HepG2 (cell line): ENCODE measurements at regions not wholly inside any gene's neighbourhood (a gene's known extent, or its start where the extent isn't known, plus 50 kb on each side); places are given as distances from the start of the nearest gene placed in this dataset.
A peak's percentile ranks its signal among the peaks of the same experiment; 100 is the strongest.

Source experiments
- ATAC-seq: fragments of 200-7000 bp; cut with Tn5 transposase; 3 replicates; pipeline ENCODE4 v1.9.1; 2020; ENCODE audit warnings: mild to moderate bottlenecking, moderate library complexity
- BruUV-seq: library from RNA; stranded (reverse); fragments of 400-500 nt; replicated peaks from 2 replicates; lab custom pipeline; 2021; lab: Mats Ljungman, UMichigan
- CTCF ChIA-PET: fragments of 300-600 bp; formaldehyde crosslinking; extraction: SDS; loops from one replicate; lab custom pipeline; 2021; ENCODE audit warnings: low total read pairs, inconsistent platforms, low intra/inter-chr PET ratio; lab: Yijun Ruan, JAX
- POLR2A ChIA-PET: fragments of 350-600 bp; sonication (Branson Sonifier 250); formaldehyde crosslinking; loops from one replicate; lab custom pipeline; 2020; ENCODE audit warnings: antibody characterized with exemption, inconsistent platforms; lab: Yijun Ruan, JAX
- DNase-seq: peaks from one replicate; pipeline ENCODE4 v3.0.0-alpha.2; 2015; ENCODE audit warnings: low spot score
- FAIRE-seq: peaks from 3 replicates; lab custom pipeline; 2011; peaks lifted over from hg19 to GRCh38; lab: Jason Lieb, UNC
- H2AFZ ChIP-seq: one replicate; pipeline ENCODE4 v1.6.1; 2011; ENCODE audit warnings: low read length, inconsistent platforms
- H3K27ac ChIP-seq: fragments of 300-600 bp; 3 replicates; pipeline ENCODE4 v1.8.0; 2011; ENCODE audit warnings: mixed run types, mild to moderate bottlenecking, mixed read lengths, low read length, inconsistent platforms; ENCODE audit not compliant: insufficient read depth; ENCODE audit errors: extremely low read length
- H3K27me3 ChIP-seq, 2 experiments: fragments of 200-600 bp in 1 of 2; 2 replicates in 1 of 2; 3 replicates in 1 of 2; pipeline versions ENCODE4 v1.6.0 to v1.8.0; 2011; ENCODE audit warnings: low read length in 2 of 2, mild to moderate bottlenecking in 2 of 2, moderate library complexity in 2 of 2, inconsistent platforms in 1 of 2; ENCODE audit not compliant: insufficient read depth in 2 of 2, control insufficient read depth in 1 of 2
- H3K36me3 ChIP-seq, 2 experiments: fragments of 200-600 bp in 1 of 2; replicated peaks in 1 of 2; 2 replicates in 1 of 2; 3 replicates in 1 of 2; pipeline versions ENCODE4 v1.5.1 to v1.8.0; 2011; ENCODE audit warnings: low read length in 2 of 2, inconsistent platforms in 1 of 2; ENCODE audit not compliant: insufficient read depth in 2 of 2, control insufficient read depth in 1 of 2
- H3K4me1 ChIP-seq: 2 replicates; pipeline ENCODE4 v1.5.1; 2012; ENCODE audit warnings: low read length, inconsistent platforms; ENCODE audit not compliant: insufficient read depth
- H3K4me2 ChIP-seq: 2 replicates; pipeline ENCODE4 v1.6.0; 2011; ENCODE audit warnings: low read depth, low read length, inconsistent platforms
- H3K4me3 ChIP-seq, 3 experiments: fragments of 200-600 bp in 1 of 3; sonication (generic), shearing (Covaris generic) in 1 of 3; replicated peaks in 1 of 3; 2 replicates each; pipeline ENCODE4 v1.5.1; 2011 to 2016; ENCODE audit warnings: low read length in 3 of 3, inconsistent platforms in 2 of 3, low read depth in 2 of 3, mild to moderate bottlenecking in 2 of 3, control low read depth in 1 of 3, mixed read lengths in 1 of 3; ENCODE audit not compliant: insufficient read depth in 1 of 3
- H3K79me2 ChIP-seq: one replicate; pipeline ENCODE4 v1.6.1; 2011; ENCODE audit warnings: low read length, inconsistent platforms; ENCODE audit not compliant: insufficient read depth
- H3K9ac ChIP-seq: 2 replicates; pipeline ENCODE4 v1.6.0; 2011; ENCODE audit warnings: mild to moderate bottlenecking, low read depth, low read length, inconsistent platforms; ENCODE audit not compliant: insufficient read depth
- H3K9me3 ChIP-seq: 2 replicates; pipeline ENCODE4 v1.5.1; 2012; ENCODE audit warnings: mild to moderate bottlenecking, low read length
- H4K20me1 ChIP-seq: 2 replicates; pipeline ENCODE4 v1.6.0; 2011; ENCODE audit warnings: inconsistent platforms, mild to moderate bottlenecking, low read length, moderate library complexity; ENCODE audit not compliant: insufficient read depth
- CC2D1A ChIP-seq: sonication (generic); formaldehyde crosslinking; IDR thresholded peaks from 2 replicates; pipeline ENCODE4 v1.8.1; 2023; ENCODE audit warnings: mild to moderate bottlenecking, missing genetic modification reagents
- HNF4G ChIP-seq, 2 experiments: sonication (generic) in 1 of 2; formaldehyde crosslinking in 1 of 2; IDR thresholded peaks; 2 replicates each; pipeline versions ENCODE4 v1.4.0 to v1.6.1; 2011 to 2020; ENCODE audit warnings: borderline replicate concordance in 2 of 2, low read depth in 2 of 2, mild to moderate bottlenecking in 2 of 2, low read length in 1 of 2, missing genetic modification reagents in 1 of 2, moderate library complexity in 1 of 2
- HNRNPH1 ChIP-seq: fragments of 200-400 bp; formaldehyde crosslinking; optimal IDR thresholded peaks from 2 replicates; pipeline ENCODE3; 2017; ENCODE audit warnings: mild to moderate bottlenecking, low read depth, low read length
- KLF16 ChIP-seq, 2 experiments: sonication (generic) in 1 of 2; formaldehyde crosslinking in 1 of 2; IDR thresholded peaks; 2 replicates each; pipeline versions ENCODE4 v1.6.1 to v1.8.0; 2016 to 2023; ENCODE audit warnings: missing genetic modification reagents in 2 of 2, missing compliant biosample characterization in 1 of 2
- NFYC ChIP-seq: IDR thresholded peaks from 2 replicates; pipeline ENCODE4 v1.6.1; 2016; ENCODE audit warnings: missing genetic modification reagents, missing compliant biosample characterization
- PRPF4 ChIP-seq: fragments of 200-400 bp; formaldehyde crosslinking; IDR thresholded peaks from 2 replicates; pipeline ENCODE4 v1.6.1; 2016; ENCODE audit warnings: low read length, low read depth; ENCODE audit not compliant: poor library complexity, severe bottlenecking
- TAF15 ChIP-seq: fragments of 200-400 bp; formaldehyde crosslinking; IDR thresholded peaks from one replicate; pipeline ENCODE4 v1.6.1; 2018; ENCODE audit warnings: mild to moderate bottlenecking, low read depth, low read length; ENCODE audit not compliant: poor library complexity, severe bottlenecking
- ZNF44 ChIP-seq: sonication (generic); formaldehyde crosslinking; IDR thresholded peaks from 2 replicates; pipeline ENCODE4 v1.5.1; 2020; ENCODE audit warnings: mild to moderate bottlenecking, missing genetic modification reagents
- ZNF598 ChIP-seq: sonication (generic); formaldehyde crosslinking; IDR thresholded peaks from 2 replicates; pipeline ENCODE4 v1.5.1; 2020; ENCODE audit warnings: mild to moderate bottlenecking, missing genetic modification reagents, borderline replicate concordance
- WGBS: methylation state at CpG from one replicate; pipeline ENCODE4 v1.1.6; 2017; ENCODE audit warnings: low lambda C conversion rate; 5-methylcytosine and 5-hydroxymethylcytosine counted together
- in situ Hi-C: cut with HindIII; loops from 2 replicates; pipeline ENCODE4 v1.10.0; 2017; ENCODE audit warnings: low pct_unique_long_range_greater_than_20kb; ENCODE audit not compliant: extremely low pct_ligation_motif_present
- intact Hi-C: fragments of 100-400 bp; cut with micrococcal nuclease; formaldehyde crosslinking; loops from one replicate; pipeline ENCODE4 v1.10.0; 2022; ENCODE audit not compliant: unreplicated experiment
- TF ChIP-seq, protein P1 (sequence below): sonication (generic); formaldehyde crosslinking; IDR thresholded peaks from 2 replicates; pipeline ENCODE4 v1.4.0; 2020; ENCODE audit warnings: missing genetic modification reagents
- TF ChIP-seq, protein P2 (sequence below), 2 experiments: sonication (generic) in 1 of 2; formaldehyde crosslinking in 1 of 2; IDR thresholded peaks; 2 replicates each; pipeline versions ENCODE4 v1.4.0 to v1.6.1; 2018 to 2020; ENCODE audit warnings: missing genetic modification reagents in 2 of 2, borderline replicate concordance in 1 of 2, low read depth in 1 of 2, mild to moderate bottlenecking in 1 of 2, missing biosample characterization in 1 of 2
- TF ChIP-seq, protein P3 (sequence below): sonication (generic); formaldehyde crosslinking; IDR thresholded peaks from 2 replicates; pipeline ENCODE4 v1.5.1; 2020; ENCODE audit warnings: mild to moderate bottlenecking, missing genetic modification reagents, moderate library complexity

DNA sequence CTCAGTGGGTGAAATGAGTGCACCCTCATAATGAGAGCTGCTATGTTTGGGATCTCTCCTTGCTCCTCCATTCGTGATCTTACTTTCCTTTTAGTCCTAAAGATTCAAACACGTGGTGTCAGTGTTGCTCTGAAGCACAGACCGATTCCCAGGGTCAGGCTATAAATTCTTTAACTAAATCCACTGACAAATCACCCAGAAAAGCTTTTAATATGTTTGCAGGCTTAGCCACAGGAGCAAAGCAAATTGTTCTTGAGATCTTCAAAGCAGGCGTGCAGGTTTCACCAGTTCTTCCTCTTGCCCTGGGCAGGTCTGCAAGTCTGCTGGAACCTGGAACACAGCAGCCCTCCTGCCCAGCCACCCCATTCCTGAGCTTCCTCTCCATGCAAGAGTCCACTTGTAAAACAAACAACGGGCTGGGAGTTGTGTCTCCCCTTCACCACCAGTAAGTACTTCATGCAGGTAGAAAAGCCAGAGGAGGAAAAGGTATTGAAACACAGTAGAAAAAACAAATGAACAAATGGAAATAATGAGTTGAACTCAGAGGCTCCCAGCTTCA is 70.1 kb upstream of the ENPP6 start:
- ATAC-seq (peak; percentile 92), DNase-seq (peak; percentile 64), FAIRE-seq (peak; percentile 69)
- intact Hi-C loops = loop anchor here (1.0 to 5.0 kb wide), 4 partner anchors 60 to 249 kb away; partner anchors contain the start of gene IRF2
- H3K4me2 ChIP-seq = peak overlapping the region; percentile 88
- H3K27ac ChIP-seq = peak overlapping the region; percentile 44
- in situ Hi-C loops = no loop called here
- no peaks in the 10 kb centered on the region for H4K20me1 ChIP-seq
- peak overlapping the region; percentile 89 for H2AFZ ChIP-seq
- no peaks in the 10 kb centered on the region for H3K79me2 ChIP-seq
- ChIA-PET CTCF (interaction anchor here (1.1 kb wide), 1 partner anchor 250 kb away, joined by 4 read pairs; no protein-coding TSS in a partner anchor), POLR2A (interaction anchor here (1.0 to 1.5 kb wide), 6 partner anchors 15 to 249 kb away, joined by 3 to 9 read pairs (median 4); no protein-coding TSS in a partner anchor)
- peak overlapping the region; percentile 33 for H3K9ac ChIP-seq
- no TSS peak for BruUV-seq
- peak overlapping the region; percentile 38 to 47 (median 44); a peak in 5 of 6 replicates for H3K4me3 ChIP-seq
- H3K4me1 ChIP-seq = peaks cover 58% of the 10 kb centered on the region
- H3K9me3 ChIP-seq = no peaks in the 10 kb centered on the region
- 0% methylated on average over 5 of the region's 5 CpGs for WGBS
- H3K27me3 ChIP-seq = no peaks in the 10 kb centered on the region
- H3K36me3 ChIP-seq = no peaks in the 10 kb centered on the region
- TF ChIP-seq CC2D1A (CRISPR knock-in tag) (peak; percentile 33; the same call in 1 of the 2 replicates), ZNF44 (CRISPR knock-in tag) (peak; percentile 44; the same call in 1 of the 2 replicates), KLF16 (CRISPR knock-in tag; IDR thresholded peaks at IDR 0.05) (0 out of 4 replicates have a peak, but pooled peaks of 1 of the 2 experiments have one; percentile 22), PRPF4 (no peak), HNRNPH1 (no peak), HNF4G (IDR thresholded peaks at IDR 0.05; ENCODE audit: borderline replicate concordance, low read depth, low read length) (no peak), HNF4G (CRISPR knock-in tag; IDR thresholded peaks at IDR 0.05; ENCODE audit: borderline replicate concordance, low read depth) (no peak), TAF15 (no peak), NFYC (CRISPR knock-in tag) (no peak), ZNF598 (CRISPR knock-in tag) (0 out of 2 replicates have a peak, but pooled peaks have one; percentile 58)
- TF ChIP-seq, protein P1, sequence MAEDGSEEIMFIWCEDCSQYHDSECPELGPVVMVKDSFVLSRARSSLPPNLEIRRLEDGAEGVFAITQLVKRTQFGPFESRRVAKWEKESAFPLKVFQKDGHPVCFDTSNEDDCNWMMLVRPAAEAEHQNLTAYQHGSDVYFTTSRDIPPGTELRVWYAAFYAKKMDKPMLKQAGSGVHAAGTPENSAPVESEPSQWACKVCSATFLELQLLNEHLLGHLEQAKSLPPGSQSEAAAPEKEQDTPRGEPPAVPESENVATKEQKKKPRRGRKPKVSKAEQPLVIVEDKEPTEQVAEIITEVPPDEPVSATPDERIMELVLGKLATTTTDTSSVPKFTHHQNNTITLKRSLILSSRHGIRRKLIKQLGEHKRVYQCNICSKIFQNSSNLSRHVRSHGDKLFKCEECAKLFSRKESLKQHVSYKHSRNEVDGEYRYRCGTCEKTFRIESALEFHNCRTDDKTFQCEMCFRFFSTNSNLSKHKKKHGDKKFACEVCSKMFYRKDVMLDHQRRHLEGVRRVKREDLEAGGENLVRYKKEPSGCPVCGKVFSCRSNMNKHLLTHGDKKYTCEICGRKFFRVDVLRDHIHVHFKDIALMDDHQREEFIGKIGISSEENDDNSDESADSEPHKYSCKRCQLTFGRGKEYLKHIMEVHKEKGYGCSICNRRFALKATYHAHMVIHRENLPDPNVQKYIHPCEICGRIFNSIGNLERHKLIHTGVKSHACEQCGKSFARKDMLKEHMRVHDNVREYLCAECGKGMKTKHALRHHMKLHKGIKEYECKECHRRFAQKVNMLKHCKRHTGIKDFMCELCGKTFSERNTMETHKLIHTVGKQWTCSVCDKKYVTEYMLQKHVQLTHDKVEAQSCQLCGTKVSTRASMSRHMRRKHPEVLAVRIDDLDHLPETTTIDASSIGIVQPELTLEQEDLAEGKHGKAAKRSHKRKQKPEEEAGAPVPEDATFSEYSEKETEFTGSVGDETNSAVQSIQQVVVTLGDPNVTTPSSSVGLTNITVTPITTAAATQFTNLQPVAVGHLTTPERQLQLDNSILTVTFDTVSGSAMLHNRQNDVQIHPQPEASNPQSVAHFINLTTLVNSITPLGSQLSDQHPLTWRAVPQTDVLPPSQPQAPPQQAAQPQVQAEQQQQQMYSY (CRISPR knock-in tag) = peak; percentile 52; the same call in 1 of the 2 replicates
- TF ChIP-seq, protein P2, sequence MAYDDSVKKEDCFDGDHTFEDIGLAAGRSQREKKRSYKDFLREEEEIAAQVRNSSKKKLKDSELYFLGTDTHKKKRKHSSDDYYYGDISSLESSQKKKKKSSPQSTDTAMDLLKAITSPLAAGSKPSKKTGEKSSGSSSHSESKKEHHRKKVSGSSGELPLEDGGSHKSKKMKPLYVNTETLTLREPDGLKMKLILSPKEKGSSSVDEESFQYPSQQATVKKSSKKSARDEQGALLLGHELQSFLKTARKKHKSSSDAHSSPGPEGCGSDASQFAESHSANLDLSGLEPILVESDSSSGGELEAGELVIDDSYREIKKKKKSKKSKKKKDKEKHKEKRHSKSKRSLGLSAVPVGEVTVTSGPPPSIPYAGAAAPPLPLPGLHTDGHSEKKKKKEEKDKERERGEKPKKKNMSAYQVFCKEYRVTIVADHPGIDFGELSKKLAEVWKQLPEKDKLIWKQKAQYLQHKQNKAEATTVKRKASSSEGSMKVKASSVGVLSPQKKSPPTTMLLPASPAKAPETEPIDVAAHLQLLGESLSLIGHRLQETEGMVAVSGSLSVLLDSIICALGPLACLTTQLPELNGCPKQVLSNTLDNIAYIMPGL (CRISPR knock-in tag; IDR thresholded peaks at IDR 0.05; ENCODE audit: borderline replicate concordance in 1 of 2, low read depth in 1 of 2) = peak in 1 of 2 experiments; percentile 36; a peak in 1 of 4 replicates
- TF ChIP-seq, protein P3, sequence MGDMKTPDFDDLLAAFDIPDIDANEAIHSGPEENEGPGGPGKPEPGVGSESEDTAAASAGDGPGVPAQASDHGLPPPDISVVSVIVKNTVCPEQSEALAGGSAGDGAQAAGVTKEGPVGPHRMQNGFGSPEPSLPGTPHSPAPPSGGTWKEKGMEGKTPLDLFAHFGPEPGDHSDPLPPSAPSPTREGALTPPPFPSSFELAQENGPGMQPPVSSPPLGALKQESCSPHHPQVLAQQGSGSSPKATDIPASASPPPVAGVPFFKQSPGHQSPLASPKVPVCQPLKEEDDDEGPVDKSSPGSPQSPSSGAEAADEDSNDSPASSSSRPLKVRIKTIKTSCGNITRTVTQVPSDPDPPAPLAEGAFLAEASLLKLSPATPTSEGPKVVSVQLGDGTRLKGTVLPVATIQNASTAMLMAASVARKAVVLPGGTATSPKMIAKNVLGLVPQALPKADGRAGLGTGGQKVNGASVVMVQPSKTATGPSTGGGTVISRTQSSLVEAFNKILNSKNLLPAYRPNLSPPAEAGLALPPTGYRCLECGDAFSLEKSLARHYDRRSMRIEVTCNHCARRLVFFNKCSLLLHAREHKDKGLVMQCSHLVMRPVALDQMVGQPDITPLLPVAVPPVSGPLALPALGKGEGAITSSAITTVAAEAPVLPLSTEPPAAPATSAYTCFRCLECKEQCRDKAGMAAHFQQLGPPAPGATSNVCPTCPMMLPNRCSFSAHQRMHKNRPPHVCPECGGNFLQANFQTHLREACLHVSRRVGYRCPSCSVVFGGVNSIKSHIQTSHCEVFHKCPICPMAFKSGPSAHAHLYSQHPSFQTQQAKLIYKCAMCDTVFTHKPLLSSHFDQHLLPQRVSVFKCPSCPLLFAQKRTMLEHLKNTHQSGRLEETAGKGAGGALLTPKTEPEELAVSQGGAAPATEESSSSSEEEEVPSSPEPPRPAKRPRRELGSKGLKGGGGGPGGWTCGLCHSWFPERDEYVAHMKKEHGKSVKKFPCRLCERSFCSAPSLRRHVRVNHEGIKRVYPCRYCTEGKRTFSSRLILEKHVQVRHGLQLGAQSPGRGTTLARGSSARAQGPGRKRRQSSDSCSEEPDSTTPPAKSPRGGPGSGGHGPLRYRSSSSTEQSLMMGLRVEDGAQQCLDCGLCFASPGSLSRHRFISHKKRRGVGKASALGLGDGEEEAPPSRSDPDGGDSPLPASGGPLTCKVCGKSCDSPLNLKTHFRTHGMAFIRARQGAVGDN (CRISPR knock-in tag) = peak; percentile 15; the same call in 1 of the 2 replicates
